ENCODE measurements at regions not wholly inside any gene's neighbourhood (a gene's known extent, or its start where the extent isn't known, plus 50 kb on each side); places are given as distances from the start of the nearest gene placed in this dataset.
A peak's percentile ranks its signal among the peaks of the same experiment; 100 is the strongest.

DNA sequence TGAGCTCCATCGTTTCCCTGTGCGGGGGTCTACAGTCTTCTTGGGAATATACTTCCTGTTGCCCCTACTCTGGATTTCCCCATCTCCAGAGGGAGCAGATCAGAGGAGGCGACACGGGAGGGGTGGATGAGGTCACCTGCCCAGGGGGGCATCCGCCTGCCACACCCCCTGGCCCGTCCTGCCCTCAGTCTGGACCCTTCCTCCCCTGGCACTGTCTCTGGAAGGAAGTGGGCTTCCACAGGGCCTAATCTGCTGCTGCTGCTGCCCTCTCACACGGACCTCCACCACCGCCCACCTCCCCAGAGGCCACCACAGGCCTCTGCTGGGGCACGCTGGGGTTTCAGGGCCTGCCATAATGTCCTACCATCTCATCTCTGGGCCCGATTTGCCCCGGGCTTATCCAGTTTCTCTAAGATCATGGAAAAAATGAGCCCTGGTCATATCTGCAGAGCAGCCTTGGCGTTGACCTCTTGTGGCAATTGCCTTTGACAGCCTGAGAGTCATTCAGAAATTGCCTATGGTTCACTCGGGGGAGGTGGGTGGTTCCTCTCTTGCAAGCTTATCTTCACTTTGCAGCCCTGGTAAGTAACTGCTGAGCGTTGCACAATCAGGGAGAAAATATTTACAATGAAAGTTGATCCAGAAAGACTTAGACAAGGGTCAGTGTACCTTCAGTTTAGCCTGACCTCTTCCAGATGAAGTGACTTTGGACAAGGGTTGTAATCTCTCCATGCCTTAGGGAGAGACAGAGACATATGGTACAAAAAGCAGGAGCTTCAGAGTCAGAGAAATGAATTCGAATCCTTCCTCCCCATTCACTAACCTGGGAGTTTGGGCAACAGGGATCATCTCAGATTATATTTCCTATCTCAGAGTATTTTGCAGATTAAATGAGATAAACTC, 252.4 kb downstream of the TOMM20 start (continued):
- TF ChIP-seq SRSF3 (IDR thresholded peaks at IDR 0.05; ENCODE audit: insufficient read depth, low read length) (no peak), ZEB2 (IDR thresholded peaks at IDR 0.05) (peak; percentile 95), CREM (IDR thresholded peaks at IDR 0.05; ENCODE audit: low read depth) (peak; percentile 84), SMAD2 (IDR thresholded peaks at IDR 0.05; ENCODE audit: low read depth, low read length) (no peak), MTA2 (IDR thresholded peaks at IDR 0.05; ENCODE audit: low read depth) (peak; percentile 99), ESRRB (CRISPR knock-in tag; IDR thresholded peaks at IDR 0.05; ENCODE audit: borderline replicate concordance) (peak; percentile 58; the same call in 1 of the 2 replicates), POLR2H (tag; IDR thresholded peaks at IDR 0.05; ENCODE audit: low read depth) (no peak; the same call in 1 of the 2 replicates), WHSC1 (IDR thresholded peaks at IDR 0.05; ENCODE audit: low read length) (no peak), MBD2 (IDR thresholded peaks at IDR 0.05; ENCODE audit: borderline replicate concordance, low read depth) (peak; percentile 97), ZNF408 (CRISPR knock-in tag; IDR thresholded peaks at IDR 0.05; ENCODE audit: low read depth) (no peak), CBFA2T2 (conservative IDR thresholded peaks at IDR 0.05) (peak; percentile 99), SIX5 (IDR thresholded peaks at IDR 0.05; ENCODE audit: borderline replicate concordance in 1 of 2, insufficient read depth in 1 of 2, low read depth in 1 of 2, low read length in 2 of 2) (no peak), NELFE (IDR thresholded peaks at IDR 0.05; ENCODE audit: insufficient read depth, insufficient read length) (no peak)
- TF ChIP-seq, protein P1, sequence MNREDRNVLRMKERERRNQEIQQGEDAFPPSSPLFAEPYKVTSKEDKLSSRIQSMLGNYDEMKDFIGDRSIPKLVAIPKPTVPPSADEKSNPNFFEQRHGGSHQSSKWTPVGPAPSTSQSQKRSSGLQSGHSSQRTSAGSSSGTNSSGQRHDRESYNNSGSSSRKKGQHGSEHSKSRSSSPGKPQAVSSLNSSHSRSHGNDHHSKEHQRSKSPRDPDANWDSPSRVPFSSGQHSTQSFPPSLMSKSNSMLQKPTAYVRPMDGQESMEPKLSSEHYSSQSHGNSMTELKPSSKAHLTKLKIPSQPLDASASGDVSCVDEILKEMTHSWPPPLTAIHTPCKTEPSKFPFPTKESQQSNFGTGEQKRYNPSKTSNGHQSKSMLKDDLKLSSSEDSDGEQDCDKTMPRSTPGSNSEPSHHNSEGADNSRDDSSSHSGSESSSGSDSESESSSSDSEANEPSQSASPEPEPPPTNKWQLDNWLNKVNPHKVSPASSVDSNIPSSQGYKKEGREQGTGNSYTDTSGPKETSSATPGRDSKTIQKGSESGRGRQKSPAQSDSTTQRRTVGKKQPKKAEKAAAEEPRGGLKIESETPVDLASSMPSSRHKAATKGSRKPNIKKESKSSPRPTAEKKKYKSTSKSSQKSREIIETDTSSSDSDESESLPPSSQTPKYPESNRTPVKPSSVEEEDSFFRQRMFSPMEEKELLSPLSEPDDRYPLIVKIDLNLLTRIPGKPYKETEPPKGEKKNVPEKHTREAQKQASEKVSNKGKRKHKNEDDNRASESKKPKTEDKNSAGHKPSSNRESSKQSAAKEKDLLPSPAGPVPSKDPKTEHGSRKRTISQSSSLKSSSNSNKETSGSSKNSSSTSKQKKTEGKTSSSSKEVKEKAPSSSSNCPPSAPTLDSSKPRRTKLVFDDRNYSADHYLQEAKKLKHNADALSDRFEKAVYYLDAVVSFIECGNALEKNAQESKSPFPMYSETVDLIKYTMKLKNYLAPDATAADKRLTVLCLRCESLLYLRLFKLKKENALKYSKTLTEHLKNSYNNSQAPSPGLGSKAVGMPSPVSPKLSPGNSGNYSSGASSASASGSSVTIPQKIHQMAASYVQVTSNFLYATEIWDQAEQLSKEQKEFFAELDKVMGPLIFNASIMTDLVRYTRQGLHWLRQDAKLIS (CRISPR knock-in tag; IDR thresholded peaks at IDR 0.05), result peak; percentile 84; the same call in 1 of the 2 replicates
- TF ChIP-seq, protein P2, sequence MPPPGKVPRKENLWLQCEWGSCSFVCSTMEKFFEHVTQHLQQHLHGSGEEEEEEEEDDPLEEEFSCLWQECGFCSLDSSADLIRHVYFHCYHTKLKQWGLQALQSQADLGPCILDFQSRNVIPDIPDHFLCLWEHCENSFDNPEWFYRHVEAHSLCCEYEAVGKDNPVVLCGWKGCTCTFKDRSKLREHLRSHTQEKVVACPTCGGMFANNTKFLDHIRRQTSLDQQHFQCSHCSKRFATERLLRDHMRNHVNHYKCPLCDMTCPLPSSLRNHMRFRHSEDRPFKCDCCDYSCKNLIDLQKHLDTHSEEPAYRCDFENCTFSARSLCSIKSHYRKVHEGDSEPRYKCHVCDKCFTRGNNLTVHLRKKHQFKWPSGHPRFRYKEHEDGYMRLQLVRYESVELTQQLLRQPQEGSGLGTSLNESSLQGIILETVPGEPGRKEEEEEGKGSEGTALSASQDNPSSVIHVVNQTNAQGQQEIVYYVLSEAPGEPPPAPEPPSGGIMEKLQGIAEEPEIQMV (tag; conservative IDR thresholded peaks at IDR 0.05; ENCODE audit: low read depth), result peak; percentile 6; the same call in 1 of the 2 replicates
- TF ChIP-seq, protein P3, sequence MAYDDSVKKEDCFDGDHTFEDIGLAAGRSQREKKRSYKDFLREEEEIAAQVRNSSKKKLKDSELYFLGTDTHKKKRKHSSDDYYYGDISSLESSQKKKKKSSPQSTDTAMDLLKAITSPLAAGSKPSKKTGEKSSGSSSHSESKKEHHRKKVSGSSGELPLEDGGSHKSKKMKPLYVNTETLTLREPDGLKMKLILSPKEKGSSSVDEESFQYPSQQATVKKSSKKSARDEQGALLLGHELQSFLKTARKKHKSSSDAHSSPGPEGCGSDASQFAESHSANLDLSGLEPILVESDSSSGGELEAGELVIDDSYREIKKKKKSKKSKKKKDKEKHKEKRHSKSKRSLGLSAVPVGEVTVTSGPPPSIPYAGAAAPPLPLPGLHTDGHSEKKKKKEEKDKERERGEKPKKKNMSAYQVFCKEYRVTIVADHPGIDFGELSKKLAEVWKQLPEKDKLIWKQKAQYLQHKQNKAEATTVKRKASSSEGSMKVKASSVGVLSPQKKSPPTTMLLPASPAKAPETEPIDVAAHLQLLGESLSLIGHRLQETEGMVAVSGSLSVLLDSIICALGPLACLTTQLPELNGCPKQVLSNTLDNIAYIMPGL (CRISPR knock-in tag; IDR thresholded peaks at IDR 0.05), result no peak
- TF ChIP-seq, protein P4, sequence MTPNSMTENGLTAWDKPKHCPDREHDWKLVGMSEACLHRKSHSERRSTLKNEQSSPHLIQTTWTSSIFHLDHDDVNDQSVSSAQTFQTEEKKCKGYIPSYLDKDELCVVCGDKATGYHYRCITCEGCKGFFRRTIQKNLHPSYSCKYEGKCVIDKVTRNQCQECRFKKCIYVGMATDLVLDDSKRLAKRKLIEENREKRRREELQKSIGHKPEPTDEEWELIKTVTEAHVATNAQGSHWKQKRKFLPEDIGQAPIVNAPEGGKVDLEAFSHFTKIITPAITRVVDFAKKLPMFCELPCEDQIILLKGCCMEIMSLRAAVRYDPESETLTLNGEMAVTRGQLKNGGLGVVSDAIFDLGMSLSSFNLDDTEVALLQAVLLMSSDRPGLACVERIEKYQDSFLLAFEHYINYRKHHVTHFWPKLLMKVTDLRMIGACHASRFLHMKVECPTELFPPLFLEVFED (CRISPR knock-in tag; conservative IDR thresholded peaks at IDR 0.05), result peak; percentile 77; the same call in 1 of the 2 replicates

Measured in K562 (cell line).